HEK293T (cell line): ENCODE measurements at regions not wholly inside any gene's neighbourhood (a gene's known extent, or its start where the extent isn't known, plus 50 kb on each side); places are given as distances from the start of the nearest gene placed in this dataset.

Experiments used
- ELF4 ChIP-seq: fragments of 450-650 bp; IDR thresholded peaks from 2 replicates; pipeline ENCODE4 v1.6.1; 2017; ENCODE audit warnings: antibody characterized with exemption
- HDGF ChIP-seq: fragments of 450-650 bp; IDR thresholded peaks from 2 replicates; pipeline ENCODE4 v1.6.1; 2017; ENCODE audit warnings: antibody characterized with exemption, borderline replicate concordance
- LEF1 ChIP-seq: fragments of 450-650 bp; IDR thresholded peaks from 2 replicates; pipeline ENCODE4 v1.6.1; 2017; ENCODE audit warnings: mild to moderate bottlenecking, borderline replicate concordance
- SUZ12 ChIP-seq: fragments of 450-650 bp; IDR thresholded peaks from 2 replicates; pipeline ENCODE4 v1.6.1; 2016; ENCODE audit warnings: mild to moderate bottlenecking
- ZNF384 ChIP-seq: fragments of 450-650 bp; IDR thresholded peaks from 2 replicates; pipeline ENCODE4 v1.6.1; 2016
- TF ChIP-seq, protein P1 (sequence below): fragments of 450-650 bp; IDR thresholded peaks from 2 replicates; pipeline ENCODE4 v1.6.1; 2016

- no peak for TF ChIP-seq LEF1
- no peak for TF ChIP-seq ELF4
- TF ChIP-seq HDGF: no peak
- no peak for TF ChIP-seq SUZ12
- TF ChIP-seq, protein P1, sequence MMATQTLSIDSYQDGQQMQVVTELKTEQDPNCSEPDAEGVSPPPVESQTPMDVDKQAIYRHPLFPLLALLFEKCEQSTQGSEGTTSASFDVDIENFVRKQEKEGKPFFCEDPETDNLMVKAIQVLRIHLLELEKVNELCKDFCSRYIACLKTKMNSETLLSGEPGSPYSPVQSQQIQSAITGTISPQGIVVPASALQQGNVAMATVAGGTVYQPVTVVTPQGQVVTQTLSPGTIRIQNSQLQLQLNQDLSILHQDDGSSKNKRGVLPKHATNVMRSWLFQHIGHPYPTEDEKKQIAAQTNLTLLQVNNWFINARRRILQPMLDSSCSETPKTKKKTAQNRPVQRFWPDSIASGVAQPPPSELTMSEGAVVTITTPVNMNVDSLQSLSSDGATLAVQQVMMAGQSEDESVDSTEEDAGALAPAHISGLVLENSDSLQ: no peak
- no peak for TF ChIP-seq ZNF384
Observed at GRCh38 chr13:98092888-98093287, 50.0 kb upstream of the FARP1 start.
